RWPE1 (cell line): ENCODE measurements at regions not wholly inside any gene's neighbourhood (a gene's known extent, or its start where the extent isn't known, plus 50 kb on each side); places are given as distances from the start of the nearest gene placed in this dataset.

Experiments
- CTCF ChIA-PET: fragments of 350-600 bp; sonication (Branson Sonifier 250); formaldehyde crosslinking; extraction: SDS; loops from one replicate; lab custom pipeline; 2021; lab: Yijun Ruan, JAX
- POLR2A ChIA-PET: fragments of 400-600 bp; formaldehyde crosslinking; extraction: SDS; loops from one replicate; lab custom pipeline; 2020; ENCODE audit warnings: antibody characterized with exemption; ENCODE audit not compliant: low non-redundant PET; lab: Yijun Ruan, JAX
- DNase-seq: peaks from one replicate; pipeline ENCODE4 v3.0.0; 2012; ENCODE audit warnings: low spot score
- H3K27ac ChIP-seq: fragments of 450-650 bp; 2 replicates; pipeline ENCODE4 v1.5.1; 2017
- CTCF ChIP-seq: fragments of 450-650 bp; conservative IDR thresholded peaks from 2 replicates; pipeline ENCODE4 v1.5.1; 2017; ENCODE audit warnings: low read depth, mild to moderate bottlenecking

GRCh38 chr4:177117256-177117655 lies 192.4 kb upstream of the NEIL3 start:
- ChIA-PET POLR2A (no interaction called here), CTCF (no interaction called here)
- no peak overlapping the region for H3K27ac ChIP-seq
- no peak for DNase-seq
- TF ChIP-seq CTCF = no peak

GRCh38 chr4:177118596-177118995 lies 191.1 kb upstream of the NEIL3 start:
- DNase-seq = no peak
- no peak for TF ChIP-seq CTCF
- POLR2A ChIA-PET = no interaction called here
- CTCF ChIA-PET = no interaction called here
- no peak overlapping the region for H3K27ac ChIP-seq

GRCh38 chr4:177119021-177119471 lies 190.6 kb upstream of the NEIL3 start:
- POLR2A ChIA-PET = no interaction called here
- TF ChIP-seq CTCF = no peak
- CTCF ChIA-PET = interaction anchor here (0.5 kb wide), 1 partner anchor 1167 kb away, joined by 3 read pairs; no protein-coding TSS in a partner anchor
- no peak overlapping the region for H3K27ac ChIP-seq
- no peak for DNase-seq

GRCh38 chr4:177119691-177120090 lies 190.0 kb upstream of the NEIL3 start:
- TF ChIP-seq CTCF = no peak

GRCh38 chr4:177123811-177124210 lies 185.9 kb upstream of the NEIL3 start:
- no peak for TF ChIP-seq CTCF
- no peak overlapping the region for H3K27ac ChIP-seq
- ChIA-PET CTCF (no interaction called here), POLR2A (no interaction called here)
- DNase-seq = no peak

More at GRCh38 chr4:177119691-177120090, 190.0 kb upstream of the NEIL3 start:
- H3K27ac ChIP-seq = no peak overlapping the region
- no peak for DNase-seq
- CTCF ChIA-PET = interaction anchor here (0.5 kb wide), 1 partner anchor 1167 kb away, joined by 3 read pairs; no protein-coding TSS in a partner anchor
- POLR2A ChIA-PET = no interaction called here

- ChIA-PET POLR2A (no interaction called here), CTCF (no interaction called here)
- TF ChIP-seq CTCF = no peak
- DNase-seq = no peak
- H3K27ac ChIP-seq = no peak overlapping the region
These were observed 185.2 kb upstream of the NEIL3 start for GRCh38 chr4:177124349-177125064.
